GM18868 (cell line): ENCODE measurements at regions not wholly inside any gene's neighbourhood (a gene's known extent, or its start where the extent isn't known, plus 50 kb on each side); places are given as distances from the start of the nearest gene placed in this dataset.

Experiments
- ATAC-seq: cut with Tn5 transposase; IDR thresholded peaks from one replicate; pipeline ENCODE4 v1.9.1; 2021; ENCODE audit warnings: mild to moderate bottlenecking, moderate library complexity; ENCODE audit not compliant: unreplicated experiment

DNA sequence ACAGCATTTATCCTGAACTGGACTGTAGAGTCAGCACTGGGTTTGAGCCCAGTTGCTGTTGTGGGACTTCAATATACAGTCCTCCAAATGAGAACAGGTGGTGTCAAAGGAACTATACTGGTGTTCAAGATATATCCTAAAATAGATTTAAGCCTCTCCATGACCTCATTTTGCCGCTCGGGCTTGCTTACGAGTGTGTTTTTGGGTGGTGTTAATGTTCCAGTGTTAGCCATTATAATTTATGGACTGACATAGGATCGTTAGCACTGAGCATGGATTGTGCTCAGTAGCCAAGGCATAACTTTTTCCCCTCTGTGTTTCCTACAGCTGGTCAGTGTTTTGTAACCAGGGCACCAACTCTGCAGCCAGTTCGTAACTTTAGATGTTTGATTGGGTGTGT, 306.6 kb downstream of the SPATA31D1 start:
- ATAC-seq: no peak

DNA sequence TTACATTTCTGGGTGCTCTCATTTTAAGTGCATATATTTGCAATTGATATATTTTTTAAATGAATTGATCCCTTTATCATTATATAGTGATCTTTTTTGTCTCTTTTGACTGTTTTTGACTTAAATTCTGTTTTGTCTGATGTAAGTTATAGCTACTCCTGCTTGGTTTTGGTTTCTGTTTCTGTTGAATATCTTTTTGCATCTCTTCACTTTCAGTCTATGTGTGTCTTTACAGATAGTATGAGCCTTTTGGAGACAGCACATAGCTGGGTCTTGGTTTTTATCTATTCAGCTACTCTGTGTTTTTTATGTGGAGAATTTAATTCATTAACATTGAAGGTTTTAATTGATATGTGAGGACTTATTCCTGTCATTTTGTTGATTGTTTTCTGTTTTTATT, 311.3 kb downstream of the SPATA31D1 start:
- ATAC-seq: peak; percentile 65

DNA sequence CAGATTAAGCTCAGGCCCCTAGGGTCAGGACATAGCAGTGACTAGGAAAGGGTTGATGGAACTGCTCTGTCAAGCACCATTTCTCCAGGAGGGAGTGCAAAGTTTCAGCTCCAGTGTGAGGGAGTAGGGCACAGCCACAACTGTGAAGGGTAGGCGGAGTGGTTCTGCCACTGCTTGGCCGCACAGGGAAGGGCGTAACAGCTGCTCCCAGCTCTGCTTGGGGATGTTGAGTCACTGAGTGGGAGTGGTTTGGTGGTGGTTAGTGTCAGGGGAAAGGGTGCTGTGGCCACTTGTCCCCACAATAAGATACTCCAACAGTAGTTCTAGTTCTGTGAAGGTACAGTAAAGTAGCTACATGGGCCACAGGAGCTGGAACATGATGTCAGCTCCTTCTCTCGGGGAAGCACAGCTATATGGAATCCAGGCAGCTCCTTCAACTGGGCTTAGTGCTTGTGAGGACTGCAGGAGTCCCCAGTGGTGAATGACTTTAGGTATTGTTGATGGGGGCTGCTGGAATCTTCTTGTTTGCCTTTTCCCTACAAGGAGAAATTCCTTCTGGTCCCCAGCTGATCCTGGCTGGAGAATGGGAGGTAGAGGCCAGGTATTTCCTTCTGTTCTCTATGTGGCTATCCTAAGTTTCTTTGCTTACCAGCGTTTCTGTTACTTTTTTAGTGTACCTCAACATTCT, 314.5 kb downstream of the SPATA31D1 start:
- no peak for ATAC-seq

- ATAC-seq: no peak
Observed at GRCh38 chr9:82308836-82309235, 320.3 kb downstream of the SPATA31D1 start.

DNA sequence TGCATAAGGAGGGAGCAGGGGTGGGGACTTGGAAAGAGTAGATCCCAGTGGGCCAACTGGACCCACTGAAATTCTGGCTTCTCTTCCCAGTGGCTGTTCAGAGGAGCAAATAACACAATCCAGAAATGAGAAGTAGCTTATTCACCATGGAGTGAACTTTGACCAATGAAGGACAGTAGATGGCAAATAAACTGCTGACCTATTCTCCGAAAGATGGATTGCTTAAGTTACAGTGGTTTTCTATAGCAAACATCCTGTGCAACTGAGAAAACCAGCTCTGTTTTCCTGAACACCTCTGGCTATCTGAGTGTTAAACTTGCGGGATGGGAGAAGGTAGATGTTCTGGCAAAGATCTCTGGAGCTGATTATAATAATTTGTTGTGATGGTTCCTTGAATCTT, 325.1 kb downstream of the SPATA31D1 start:
- ATAC-seq: no peak

DNA sequence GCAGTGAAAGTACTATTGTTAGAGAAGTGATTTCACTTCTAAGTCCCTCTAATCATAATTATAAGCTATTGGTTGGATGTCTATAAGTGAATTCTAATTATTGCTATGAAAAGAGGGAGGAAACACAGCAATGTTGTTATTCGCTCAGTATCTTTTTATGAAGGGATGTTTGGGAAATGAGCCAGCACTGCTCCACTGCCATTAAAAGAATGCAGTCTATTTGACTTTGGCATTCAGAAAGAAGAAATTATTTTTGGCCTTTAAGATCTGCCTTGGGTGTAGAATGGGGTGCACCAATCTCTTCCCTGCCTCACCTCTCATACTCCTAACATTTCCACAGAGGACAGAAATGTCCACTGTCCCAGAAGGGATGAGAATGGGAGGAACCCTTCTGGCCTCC, 332.0 kb downstream of the SPATA31D1 start:
- no peak for ATAC-seq

GRCh38 chr9:82325907-82326306, 337.3 kb downstream of the SPATA31D1 start:
- ATAC-seq: no peak

GRCh38 chr9:82327641-82328040, 339.1 kb downstream of the SPATA31D1 start:
- ATAC-seq: no peak

DNA sequence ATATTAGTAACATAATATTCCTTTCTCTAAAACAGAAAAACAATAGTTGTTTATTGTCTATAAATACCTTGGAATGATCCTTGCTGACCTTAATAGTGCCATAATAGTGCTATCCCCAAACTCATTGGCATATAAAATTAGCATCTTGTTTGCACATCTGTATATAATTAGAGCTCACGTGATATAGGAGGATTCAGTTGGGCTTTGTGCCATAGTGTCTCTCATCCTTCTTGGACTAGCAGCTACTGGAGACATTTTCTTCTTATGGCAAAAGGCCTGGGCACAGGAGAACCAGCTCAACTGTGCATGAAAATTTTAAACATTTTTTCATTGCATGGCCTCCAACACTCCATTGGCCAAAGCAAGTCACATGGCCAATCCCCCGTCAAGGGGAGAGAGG, 342.5 kb downstream of the SPATA31D1 start:
- no peak for ATAC-seq

GRCh38 chr9:82332018-82332773, 343.6 kb downstream of the SPATA31D1 start:
- no peak for ATAC-seq

- ATAC-seq: no peak
Observed at GRCh38 chr9:82332774-82333152, 344.2 kb downstream of the SPATA31D1 start.

GRCh38 chr9:82333671-82334070, 345.1 kb downstream of the SPATA31D1 start:
- ATAC-seq: no peak

DNA sequence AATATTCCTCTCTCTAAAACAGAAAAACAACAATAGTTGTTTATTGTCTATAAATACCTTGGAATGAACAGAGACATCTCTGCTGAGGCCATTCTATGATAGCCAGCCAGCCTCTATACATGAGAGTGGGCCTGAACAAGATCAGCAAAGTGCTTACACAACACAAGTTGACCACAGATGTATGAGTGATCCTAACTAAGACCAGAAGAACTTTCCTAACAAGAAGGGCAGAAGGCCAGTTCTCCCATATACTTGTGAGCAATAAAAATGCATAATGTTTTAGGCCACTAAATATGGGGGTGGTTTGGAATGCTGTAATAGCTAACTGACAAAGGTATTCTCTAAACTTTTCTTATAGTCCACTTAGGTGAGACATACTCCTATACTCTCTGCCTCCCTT, 345.7 kb downstream of the SPATA31D1 start:
- ATAC-seq: no peak

- no peak for ATAC-seq
Observed at GRCh38 chr9:82337351-82337750, 348.8 kb downstream of the SPATA31D1 start.

DNA sequence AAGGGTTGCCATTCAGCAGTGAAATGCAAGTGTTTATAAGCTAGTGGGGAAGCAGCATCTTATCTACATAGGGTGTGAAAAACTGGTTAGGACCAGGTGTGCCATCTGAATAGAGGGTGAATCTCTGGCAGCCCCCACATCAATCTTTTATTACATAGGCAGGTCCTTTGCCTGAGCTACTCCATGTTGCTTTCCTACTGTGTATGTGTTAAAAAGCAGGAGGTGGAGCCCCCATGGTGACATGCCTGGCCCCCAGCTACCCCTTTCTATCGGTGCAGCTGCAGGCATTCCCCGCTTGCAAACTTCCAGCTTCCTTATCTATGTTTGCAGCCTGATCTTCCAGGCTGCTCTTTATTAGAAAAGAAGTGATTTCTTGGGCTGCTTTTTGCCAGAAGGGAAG, 353.5 kb downstream of the SPATA31D1 start:
- ATAC-seq: no peak

- ATAC-seq: no peak
Observed at GRCh38 chr9:82346040-82346439, 357.5 kb downstream of the SPATA31D1 start.

DNA sequence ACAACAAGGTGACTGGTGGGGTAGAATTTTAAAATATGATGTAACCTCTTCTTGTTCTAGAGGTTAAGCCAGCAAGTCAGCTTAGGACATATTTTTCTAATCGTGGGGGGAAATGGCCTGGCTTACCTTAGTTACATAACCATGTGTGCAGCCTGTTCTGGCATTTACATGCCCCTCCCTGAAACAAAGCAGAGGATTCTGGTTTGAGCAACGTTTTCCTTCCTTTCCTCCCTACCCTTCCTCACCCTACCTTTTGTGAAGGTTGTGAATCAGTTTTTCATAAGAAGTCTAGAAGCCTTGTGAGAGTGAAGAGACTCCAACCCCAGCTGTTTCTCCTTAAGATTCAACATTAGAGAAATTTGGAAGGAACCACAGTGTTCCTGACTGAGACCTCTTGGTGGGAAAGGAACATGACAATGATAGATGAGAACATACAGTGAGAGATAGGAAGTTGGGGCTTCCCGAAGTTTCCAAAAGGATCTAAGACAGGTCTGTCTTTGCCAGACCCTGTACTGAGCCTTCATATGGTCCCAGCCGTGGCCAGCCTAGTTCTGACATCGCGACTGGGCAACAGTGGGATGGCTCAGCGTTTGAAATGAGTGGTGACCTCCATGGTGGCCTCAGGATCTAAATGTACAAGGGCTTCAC, 365.2 kb downstream of the SPATA31D1 start:
- no peak for ATAC-seq

- no peak for ATAC-seq
Observed at GRCh38 chr9:82354279-82354659, 365.7 kb downstream of the SPATA31D1 start.

DNA sequence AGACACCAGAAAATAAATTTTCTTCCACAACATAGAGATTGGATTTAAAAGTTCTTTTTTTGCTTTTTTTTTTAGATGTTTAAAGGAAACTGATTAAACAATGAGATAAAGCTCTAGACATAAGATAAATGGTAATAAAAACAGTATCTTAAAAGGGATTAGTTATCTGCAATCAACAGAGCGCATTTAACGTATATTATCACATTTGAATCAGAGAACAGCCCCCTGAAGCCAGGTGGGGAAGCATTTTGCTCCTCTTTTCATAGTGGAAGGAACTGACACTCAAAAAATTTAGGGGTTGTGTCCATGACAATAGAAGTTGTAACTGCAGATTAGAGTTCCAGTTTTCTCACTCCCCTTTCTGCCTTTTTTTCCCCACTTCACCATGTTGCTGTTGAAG, 367.6 kb downstream of the SPATA31D1 start:
- no peak for ATAC-seq

GRCh38 chr9:82356871-82357270, 368.3 kb downstream of the SPATA31D1 start:
- ATAC-seq: no peak

- no peak for ATAC-seq
Observed at GRCh38 chr9:82363198-82363597, 374.6 kb downstream of the SPATA31D1 start.

DNA sequence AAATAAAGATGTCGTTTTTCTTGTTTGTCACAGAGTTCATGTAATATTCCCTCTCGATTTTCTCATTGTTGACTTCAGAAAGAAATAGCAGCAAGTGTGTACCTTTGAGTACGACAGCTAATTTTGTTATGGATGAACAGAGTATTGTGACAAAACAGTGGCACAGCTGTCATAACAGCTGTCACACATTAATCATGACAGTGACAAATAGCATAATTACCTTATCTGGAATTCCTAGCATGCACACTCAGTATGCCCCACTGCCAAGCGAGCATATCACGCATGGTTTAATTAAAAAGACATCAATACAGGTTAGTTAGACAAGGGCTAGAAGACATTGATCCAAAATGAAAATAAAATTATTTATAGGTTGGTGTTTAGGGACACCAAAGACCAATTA, 375.1 kb downstream of the SPATA31D1 start:
- ATAC-seq: no peak
